HepG2 (cell line): ENCODE measurements at regions not wholly inside any gene's neighbourhood (a gene's known extent, or its start where the extent isn't known, plus 50 kb on each side); places are given as distances from the start of the nearest gene placed in this dataset.

Source experiments
- ATAC-seq: fragments of 200-7000 bp; cut with Tn5 transposase; 3 replicates; pipeline ENCODE4 v1.9.1; 2020; ENCODE audit warnings: mild to moderate bottlenecking, moderate library complexity
- BruUV-seq: library from RNA; stranded (reverse); fragments of 400-500 nt; replicated peaks from 2 replicates; lab custom pipeline; 2021; lab: Mats Ljungman, UMichigan
- CTCF ChIA-PET: fragments of 300-600 bp; formaldehyde crosslinking; extraction: SDS; loops from one replicate; lab custom pipeline; 2021; ENCODE audit warnings: low total read pairs, inconsistent platforms, low intra/inter-chr PET ratio; lab: Yijun Ruan, JAX
- POLR2A ChIA-PET: fragments of 350-600 bp; sonication (Branson Sonifier 250); formaldehyde crosslinking; loops from one replicate; lab custom pipeline; 2020; ENCODE audit warnings: antibody characterized with exemption, inconsistent platforms; lab: Yijun Ruan, JAX
- DNase-seq: peaks from one replicate; pipeline ENCODE4 v3.0.0-alpha.2; 2015; ENCODE audit warnings: low spot score
- FAIRE-seq: peaks from 3 replicates; lab custom pipeline; 2011; peaks lifted over from hg19 to GRCh38; lab: Jason Lieb, UNC
- H2AFZ ChIP-seq: one replicate; pipeline ENCODE4 v1.6.1; 2011; ENCODE audit warnings: low read length, inconsistent platforms
- H3K27ac ChIP-seq: fragments of 300-600 bp; 3 replicates; pipeline ENCODE4 v1.8.0; 2011; ENCODE audit warnings: mixed run types, mild to moderate bottlenecking, mixed read lengths, low read length, inconsistent platforms; ENCODE audit not compliant: insufficient read depth; ENCODE audit errors: extremely low read length
- H3K27me3 ChIP-seq, 2 experiments: fragments of 200-600 bp in 1 of 2; 2 replicates in 1 of 2; 3 replicates in 1 of 2; pipeline versions ENCODE4 v1.6.0 to v1.8.0; 2011; ENCODE audit warnings: low read length in 2 of 2, mild to moderate bottlenecking in 2 of 2, moderate library complexity in 2 of 2, inconsistent platforms in 1 of 2; ENCODE audit not compliant: insufficient read depth in 2 of 2, control insufficient read depth in 1 of 2
- H3K36me3 ChIP-seq, 2 experiments: fragments of 200-600 bp in 1 of 2; replicated peaks in 1 of 2; 2 replicates in 1 of 2; 3 replicates in 1 of 2; pipeline versions ENCODE4 v1.5.1 to v1.8.0; 2011; ENCODE audit warnings: low read length in 2 of 2, inconsistent platforms in 1 of 2; ENCODE audit not compliant: insufficient read depth in 2 of 2, control insufficient read depth in 1 of 2
- H3K4me1 ChIP-seq: 2 replicates; pipeline ENCODE4 v1.5.1; 2012; ENCODE audit warnings: low read length, inconsistent platforms; ENCODE audit not compliant: insufficient read depth
- H3K4me2 ChIP-seq: 2 replicates; pipeline ENCODE4 v1.6.0; 2011; ENCODE audit warnings: low read depth, low read length, inconsistent platforms
- H3K4me3 ChIP-seq, 3 experiments: fragments of 200-600 bp in 1 of 3; sonication (generic), shearing (Covaris generic) in 1 of 3; replicated peaks in 1 of 3; 2 replicates each; pipeline ENCODE4 v1.5.1; 2011 to 2016; ENCODE audit warnings: low read length in 3 of 3, inconsistent platforms in 2 of 3, low read depth in 2 of 3, mild to moderate bottlenecking in 2 of 3, control low read depth in 1 of 3, mixed read lengths in 1 of 3; ENCODE audit not compliant: insufficient read depth in 1 of 3
- H3K79me2 ChIP-seq: one replicate; pipeline ENCODE4 v1.6.1; 2011; ENCODE audit warnings: low read length, inconsistent platforms; ENCODE audit not compliant: insufficient read depth
- H3K9ac ChIP-seq: 2 replicates; pipeline ENCODE4 v1.6.0; 2011; ENCODE audit warnings: mild to moderate bottlenecking, low read depth, low read length, inconsistent platforms; ENCODE audit not compliant: insufficient read depth
- H3K9me3 ChIP-seq: 2 replicates; pipeline ENCODE4 v1.5.1; 2012; ENCODE audit warnings: mild to moderate bottlenecking, low read length
- H4K20me1 ChIP-seq: 2 replicates; pipeline ENCODE4 v1.6.0; 2011; ENCODE audit warnings: inconsistent platforms, mild to moderate bottlenecking, low read length, moderate library complexity; ENCODE audit not compliant: insufficient read depth
- PCBP1 ChIP-seq: fragments of 200-400 bp; formaldehyde crosslinking; IDR thresholded peaks from 2 replicates; pipeline ENCODE4 v1.6.1; 2017; ENCODE audit warnings: mild to moderate bottlenecking, low read depth, low read length, borderline replicate concordance
- PHF5A ChIP-seq: IDR thresholded peaks from one replicate; pipeline ENCODE4 v1.6.1; 2018; ENCODE audit warnings: low read depth, missing genetic modification reagents; ENCODE audit not compliant: unreplicated experiment
- ZNF225 ChIP-seq: sonication (generic); formaldehyde crosslinking; IDR thresholded peaks from 2 replicates; pipeline ENCODE4 v1.4.0; 2020; ENCODE audit warnings: mild to moderate bottlenecking, missing genetic modification reagents
- ZNF543 ChIP-seq: sonication (generic); formaldehyde crosslinking; IDR thresholded peaks from 2 replicates; pipeline ENCODE4 v1.4.0; 2020; ENCODE audit warnings: mild to moderate bottlenecking, missing genetic modification reagents
- WGBS: methylation state at CpG from one replicate; pipeline ENCODE4 v1.1.6; 2017; ENCODE audit warnings: low lambda C conversion rate; 5-methylcytosine and 5-hydroxymethylcytosine counted together
- in situ Hi-C: cut with HindIII; loops from 2 replicates; pipeline ENCODE4 v1.10.0; 2017; ENCODE audit warnings: low pct_unique_long_range_greater_than_20kb; ENCODE audit not compliant: extremely low pct_ligation_motif_present
- intact Hi-C: fragments of 100-400 bp; cut with micrococcal nuclease; formaldehyde crosslinking; loops from one replicate; pipeline ENCODE4 v1.10.0; 2022; ENCODE audit not compliant: unreplicated experiment
- TF ChIP-seq, protein P1 (sequence below): IDR thresholded peaks from 2 replicates; pipeline ENCODE4 v1.6.1; 2016; ENCODE audit warnings: low read depth, borderline replicate concordance
- TF ChIP-seq, protein P2 (sequence below): IDR thresholded peaks from 2 replicates; pipeline ENCODE4 v1.6.1; 2012; ENCODE audit warnings: low read length, improper control_type of control experiment

DNA sequence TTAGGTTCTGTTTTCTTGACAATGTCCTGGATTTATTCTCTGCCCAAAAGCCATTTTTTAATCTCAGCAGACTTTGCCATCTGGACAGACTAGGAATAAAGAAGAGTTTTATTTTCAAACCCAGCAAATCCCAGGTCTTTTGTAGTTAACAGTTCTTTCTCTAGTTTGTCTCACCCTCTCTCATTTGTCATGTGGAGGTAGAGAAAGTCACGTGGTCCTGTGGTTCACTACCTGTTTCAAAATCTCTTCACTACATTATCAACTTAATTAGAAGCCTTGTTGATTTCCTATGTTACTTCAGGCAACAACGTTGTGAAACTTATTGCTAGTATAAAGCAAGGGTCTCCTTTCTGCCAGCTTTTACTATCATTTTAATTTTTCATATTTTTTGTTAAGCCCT, 1222.6 kb downstream of the EFNB2 start (continued):
- TF ChIP-seq ZNF225, result no peak
- TF ChIP-seq, protein P1, sequence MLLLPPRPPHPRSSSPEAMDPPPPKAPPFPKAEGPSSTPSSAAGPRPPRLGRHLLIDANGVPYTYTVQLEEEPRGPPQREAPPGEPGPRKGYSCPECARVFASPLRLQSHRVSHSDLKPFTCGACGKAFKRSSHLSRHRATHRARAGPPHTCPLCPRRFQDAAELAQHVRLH (CRISPR knock-in tag), result no peak
- TF ChIP-seq PCBP1, result no peak

DNA sequence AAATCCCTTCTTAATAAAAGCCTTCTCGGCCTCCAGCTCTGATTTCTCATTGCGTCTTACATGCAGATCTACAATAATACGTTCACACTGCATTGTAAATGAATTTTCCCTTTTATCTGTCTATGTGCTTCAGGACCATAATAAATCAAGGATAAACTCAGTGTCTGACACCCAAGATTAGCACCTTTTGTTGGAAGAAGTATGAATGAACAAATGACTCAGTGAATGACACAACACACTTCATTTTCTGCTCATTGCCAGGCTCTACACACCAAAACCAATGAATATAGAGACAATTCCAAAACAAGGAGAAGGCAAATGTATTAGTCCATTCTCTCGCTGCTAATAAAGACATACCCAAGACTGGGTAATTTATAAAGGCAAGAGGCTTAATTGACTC, 1224.4 kb downstream of the EFNB2 start:
- TF ChIP-seq ZNF543 (CRISPR knock-in tag) (no peak), PHF5A (CRISPR knock-in tag) (no peak)
- TF ChIP-seq, protein P2, sequence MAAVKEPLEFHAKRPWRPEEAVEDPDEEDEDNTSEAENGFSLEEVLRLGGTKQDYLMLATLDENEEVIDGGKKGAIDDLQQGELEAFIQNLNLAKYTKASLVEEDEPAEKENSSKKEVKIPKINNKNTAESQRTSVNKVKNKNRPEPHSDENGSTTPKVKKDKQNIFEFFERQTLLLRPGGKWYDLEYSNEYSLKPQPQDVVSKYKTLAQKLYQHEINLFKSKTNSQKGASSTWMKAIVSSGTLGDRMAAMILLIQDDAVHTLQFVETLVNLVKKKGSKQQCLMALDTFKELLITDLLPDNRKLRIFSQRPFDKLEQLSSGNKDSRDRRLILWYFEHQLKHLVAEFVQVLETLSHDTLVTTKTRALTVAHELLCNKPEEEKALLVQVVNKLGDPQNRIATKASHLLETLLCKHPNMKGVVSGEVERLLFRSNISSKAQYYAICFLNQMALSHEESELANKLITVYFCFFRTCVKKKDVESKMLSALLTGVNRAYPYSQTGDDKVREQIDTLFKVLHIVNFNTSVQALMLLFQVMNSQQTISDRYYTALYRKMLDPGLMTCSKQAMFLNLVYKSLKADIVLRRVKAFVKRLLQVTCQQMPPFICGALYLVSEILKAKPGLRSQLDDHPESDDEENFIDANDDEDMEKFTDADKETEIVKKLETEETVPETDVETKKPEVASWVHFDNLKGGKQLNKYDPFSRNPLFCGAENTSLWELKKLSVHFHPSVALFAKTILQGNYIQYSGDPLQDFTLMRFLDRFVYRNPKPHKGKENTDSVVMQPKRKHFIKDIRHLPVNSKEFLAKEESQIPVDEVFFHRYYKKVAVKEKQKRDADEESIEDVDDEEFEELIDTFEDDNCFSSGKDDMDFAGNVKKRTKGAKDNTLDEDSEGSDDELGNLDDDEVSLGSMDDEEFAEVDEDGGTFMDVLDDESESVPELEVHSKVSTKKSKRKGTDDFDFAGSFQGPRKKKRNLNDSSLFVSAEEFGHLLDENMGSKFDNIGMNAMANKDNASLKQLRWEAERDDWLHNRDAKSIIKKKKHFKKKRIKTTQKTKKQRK, result no peak
- Histone ChIP-seq H3K27ac (no peak overlapping the region), H3K4me2 (no peak overlapping the region), H3K4me1 (no peaks in the 10 kb centered on the region), H3K9ac (no peak overlapping the region), H3K27me3 (no peaks in the 10 kb centered on the region; a peak in 1 of 5 replicates), H3K36me3 (no peaks in the 10 kb centered on the region), H3K9me3 (peaks cover 69% of the 10 kb centered on the region), H2AFZ (no peak overlapping the region), H3K79me2 (no peaks in the 10 kb centered on the region), H3K4me3 (no peak overlapping the region), H4K20me1 (no peaks in the 10 kb centered on the region)
- in situ Hi-C loops, result no loop called here
- no TSS peak for BruUV-seq
- WGBS, result 17% methylated on average over 4 of the region's 4 CpGs
- no peak for ATAC-seq
- intact Hi-C loops, result no loop called here
- ChIA-PET CTCF (no interaction called here), POLR2A (no interaction called here)
- FAIRE-seq, result no peak
- no peak for DNase-seq
